ENCODE measurements at regions not wholly inside any gene's neighbourhood (a gene's known extent, or its start where the extent isn't known, plus 50 kb on each side); places are given as distances from the start of the nearest gene placed in this dataset.

- no peak overlapping the region for H3K9ac ChIP-seq (ENCODE audit: low read depth in 1 of 3, low read length in 3 of 3)
- no peak overlapping the region for H3K4me3 ChIP-seq (ENCODE audit: low read length in 3 of 3)
- H3K27ac ChIP-seq (ENCODE audit: low read depth, low read length): no peak overlapping the region
- no peaks in the 10 kb centered on the region for H3K4me1 ChIP-seq (ENCODE audit: control insufficient read depth in 3 of 3, insufficient read depth in 3 of 3, low read length in 3 of 3)
- H3K9me3 ChIP-seq (ENCODE audit: control insufficient read depth in 3 of 3, low read length in 3 of 3): no peaks in the 10 kb centered on the region
- H3K36me3 ChIP-seq (ENCODE audit: control insufficient read depth in 3 of 3, insufficient read depth in 3 of 3, low read length in 3 of 3): no peaks in the 10 kb centered on the region
- H3K27me3 ChIP-seq (ENCODE audit: control insufficient read depth in 3 of 3, insufficient read depth in 3 of 3, low read length in 3 of 3): peaks cover 0 to 2% (median 0%) of the 10 kb centered on the region in 3 donors
Observed at GRCh38 chr9:108704156-108704852, 151.5 kb downstream of the ACTL7B start.

GRCh38 chr9:108703429-108703828 lies 152.4 kb downstream of the ACTL7B start:
- Histone ChIP-seq H3K4me3 (ENCODE audit: low read length in 3 of 3) (no peak overlapping the region), H3K4me1 (ENCODE audit: control insufficient read depth in 3 of 3, insufficient read depth in 3 of 3, low read length in 3 of 3) (no peaks in the 10 kb centered on the region), H3K36me3 (ENCODE audit: control insufficient read depth in 3 of 3, insufficient read depth in 3 of 3, low read length in 3 of 3) (no peaks in the 10 kb centered on the region), H3K27me3 (ENCODE audit: control insufficient read depth in 3 of 3, insufficient read depth in 3 of 3, low read length in 3 of 3) (peaks cover 0 to 2% (median 0%) of the 10 kb centered on the region in 3 donors), H3K9me3 (ENCODE audit: control insufficient read depth in 3 of 3, low read length in 3 of 3) (no peaks in the 10 kb centered on the region), H3K27ac (ENCODE audit: low read depth, low read length) (no peak overlapping the region), H3K9ac (ENCODE audit: low read depth in 1 of 3, low read length in 3 of 3) (no peak overlapping the region)

- Histone ChIP-seq H3K4me3 (ENCODE audit: low read length in 3 of 3) (no peak overlapping the region), H3K27ac (ENCODE audit: low read depth, low read length) (no peak overlapping the region), H3K9ac (ENCODE audit: low read depth in 1 of 3, low read length in 3 of 3) (no peak overlapping the region), H3K4me1 (ENCODE audit: control insufficient read depth in 3 of 3, insufficient read depth in 3 of 3, low read length in 3 of 3) (no peaks in the 10 kb centered on the region), H3K9me3 (ENCODE audit: control insufficient read depth in 3 of 3, low read length in 3 of 3) (no peaks in the 10 kb centered on the region), H3K27me3 (ENCODE audit: control insufficient read depth in 3 of 3, insufficient read depth in 3 of 3, low read length in 3 of 3) (peaks cover 0 to 2% (median 0%) of the 10 kb centered on the region in 3 donors), H3K36me3 (ENCODE audit: control insufficient read depth in 3 of 3, insufficient read depth in 3 of 3, low read length in 3 of 3) (no peaks in the 10 kb centered on the region)
Observed at GRCh38 chr9:108702681-108703080, 153.1 kb downstream of the ACTL7B start.

GRCh38 chr9:108698801-108699200 lies 157.0 kb downstream of the ACTL7B start:
- Histone ChIP-seq H3K9ac (ENCODE audit: low read depth in 1 of 3, low read length in 3 of 3) (no peak overlapping the region), H3K27me3 (ENCODE audit: control insufficient read depth in 3 of 3, insufficient read depth in 3 of 3, low read length in 3 of 3) (no peaks in the 10 kb centered on the region), H3K27ac (ENCODE audit: low read depth, low read length) (no peak overlapping the region), H3K9me3 (ENCODE audit: control insufficient read depth in 3 of 3, low read length in 3 of 3) (peaks cover 0 to 4% (median 0%) of the 10 kb centered on the region in 3 donors), H3K36me3 (ENCODE audit: control insufficient read depth in 3 of 3, insufficient read depth in 3 of 3, low read length in 3 of 3) (no peaks in the 10 kb centered on the region), H3K4me3 (ENCODE audit: low read length in 3 of 3) (no peak overlapping the region), H3K4me1 (ENCODE audit: control insufficient read depth in 3 of 3, insufficient read depth in 3 of 3, low read length in 3 of 3) (no peaks in the 10 kb centered on the region)

GRCh38 chr9:108698231-108698630 lies 157.6 kb downstream of the ACTL7B start:
- Histone ChIP-seq H3K4me3 (ENCODE audit: low read length in 3 of 3) (no peak overlapping the region), H3K9ac (ENCODE audit: low read depth in 1 of 3, low read length in 3 of 3) (no peak overlapping the region), H3K27me3 (ENCODE audit: control insufficient read depth in 3 of 3, insufficient read depth in 3 of 3, low read length in 3 of 3) (no peaks in the 10 kb centered on the region), H3K36me3 (ENCODE audit: control insufficient read depth in 3 of 3, insufficient read depth in 3 of 3, low read length in 3 of 3) (no peaks in the 10 kb centered on the region), H3K4me1 (ENCODE audit: control insufficient read depth in 3 of 3, insufficient read depth in 3 of 3, low read length in 3 of 3) (no peaks in the 10 kb centered on the region), H3K27ac (ENCODE audit: low read depth, low read length) (no peak overlapping the region), H3K9me3 (ENCODE audit: control insufficient read depth in 3 of 3, low read length in 3 of 3) (peaks cover 0 to 4% (median 0%) of the 10 kb centered on the region in 3 donors)

- H3K9me3 ChIP-seq (ENCODE audit: control insufficient read depth in 3 of 3, low read length in 3 of 3): peaks cover 0 to 4% (median 0%) of the 10 kb centered on the region in 3 donors
- no peak overlapping the region for H3K9ac ChIP-seq (ENCODE audit: low read depth in 1 of 3, low read length in 3 of 3)
- no peaks in the 10 kb centered on the region for H3K27me3 ChIP-seq (ENCODE audit: control insufficient read depth in 3 of 3, insufficient read depth in 3 of 3, low read length in 3 of 3)
- H3K4me3 ChIP-seq (ENCODE audit: low read length in 3 of 3): no peak overlapping the region
- H3K36me3 ChIP-seq (ENCODE audit: control insufficient read depth in 3 of 3, insufficient read depth in 3 of 3, low read length in 3 of 3): no peaks in the 10 kb centered on the region
- no peaks in the 10 kb centered on the region for H3K4me1 ChIP-seq (ENCODE audit: control insufficient read depth in 3 of 3, insufficient read depth in 3 of 3, low read length in 3 of 3)
- no peak overlapping the region for H3K27ac ChIP-seq (ENCODE audit: low read depth, low read length)
Observed at GRCh38 chr9:108696156-108696555, 159.6 kb downstream of the ACTL7B start.

GRCh38 chr9:108694170-108694569 lies 161.6 kb downstream of the ACTL7B start:
- H3K27me3 ChIP-seq (ENCODE audit: control insufficient read depth in 3 of 3, insufficient read depth in 3 of 3, low read length in 3 of 3): no peaks in the 10 kb centered on the region
- no peak overlapping the region for H3K27ac ChIP-seq (ENCODE audit: low read depth, low read length)
- H3K9ac ChIP-seq (ENCODE audit: low read depth in 1 of 3, low read length in 3 of 3): no peak overlapping the region
- no peak overlapping the region for H3K4me3 ChIP-seq (ENCODE audit: low read length in 3 of 3)
- no peaks in the 10 kb centered on the region for H3K36me3 ChIP-seq (ENCODE audit: control insufficient read depth in 3 of 3, insufficient read depth in 3 of 3, low read length in 3 of 3)
- no peaks in the 10 kb centered on the region for H3K4me1 ChIP-seq (ENCODE audit: control insufficient read depth in 3 of 3, insufficient read depth in 3 of 3, low read length in 3 of 3)
- H3K9me3 ChIP-seq (ENCODE audit: control insufficient read depth in 3 of 3, low read length in 3 of 3): peaks cover 0 to 4% (median 0%) of the 10 kb centered on the region in 3 donors

GRCh38 chr9:108691614-108692013 lies 164.2 kb downstream of the ACTL7B start:
- H3K9ac ChIP-seq (ENCODE audit: low read depth in 1 of 3, low read length in 3 of 3): no peak overlapping the region
- peaks cover 1 to 5% (median 4%) of the 10 kb centered on the region in 3 donors for H3K9me3 ChIP-seq (ENCODE audit: control insufficient read depth in 3 of 3, low read length in 3 of 3)
- no peak overlapping the region for H3K27ac ChIP-seq (ENCODE audit: low read depth, low read length)
- H3K36me3 ChIP-seq (ENCODE audit: control insufficient read depth in 3 of 3, insufficient read depth in 3 of 3, low read length in 3 of 3): no peaks in the 10 kb centered on the region
- H3K4me3 ChIP-seq (ENCODE audit: low read length in 3 of 3): no peak overlapping the region
- H3K4me1 ChIP-seq (ENCODE audit: control insufficient read depth in 3 of 3, insufficient read depth in 3 of 3, low read length in 3 of 3): no peaks in the 10 kb centered on the region
- H3K27me3 ChIP-seq (ENCODE audit: control insufficient read depth in 3 of 3, insufficient read depth in 3 of 3, low read length in 3 of 3): no peaks in the 10 kb centered on the region

- no peaks in the 10 kb centered on the region for H3K36me3 ChIP-seq (ENCODE audit: control insufficient read depth in 3 of 3, insufficient read depth in 3 of 3, low read length in 3 of 3)
- no peak overlapping the region for H3K27ac ChIP-seq (ENCODE audit: low read depth, low read length)
- H3K4me3 ChIP-seq (ENCODE audit: low read length in 3 of 3): no peak overlapping the region
- no peaks in the 10 kb centered on the region for H3K27me3 ChIP-seq (ENCODE audit: control insufficient read depth in 3 of 3, insufficient read depth in 3 of 3, low read length in 3 of 3)
- no peaks in the 10 kb centered on the region for H3K4me1 ChIP-seq (ENCODE audit: control insufficient read depth in 3 of 3, insufficient read depth in 3 of 3, low read length in 3 of 3)
- no peak overlapping the region for H3K9ac ChIP-seq (ENCODE audit: low read depth in 1 of 3, low read length in 3 of 3)
- H3K9me3 ChIP-seq (ENCODE audit: control insufficient read depth in 3 of 3, low read length in 3 of 3): peaks cover 0 to 12% (median 4%) of the 10 kb centered on the region in 3 donors
Observed at GRCh38 chr9:108688676-108689075, 167.1 kb downstream of the ACTL7B start.

GRCh38 chr9:108688051-108688450 lies 167.7 kb downstream of the ACTL7B start:
- no peak overlapping the region for H3K4me3 ChIP-seq (ENCODE audit: low read length in 3 of 3)
- peaks cover 0 to 12% (median 4%) of the 10 kb centered on the region in 3 donors for H3K9me3 ChIP-seq (ENCODE audit: control insufficient read depth in 3 of 3, low read length in 3 of 3)
- no peak overlapping the region for H3K27ac ChIP-seq (ENCODE audit: low read depth, low read length)
- H3K27me3 ChIP-seq (ENCODE audit: control insufficient read depth in 3 of 3, insufficient read depth in 3 of 3, low read length in 3 of 3): no peaks in the 10 kb centered on the region
- no peaks in the 10 kb centered on the region for H3K36me3 ChIP-seq (ENCODE audit: control insufficient read depth in 3 of 3, insufficient read depth in 3 of 3, low read length in 3 of 3)
- H3K4me1 ChIP-seq (ENCODE audit: control insufficient read depth in 3 of 3, insufficient read depth in 3 of 3, low read length in 3 of 3): no peaks in the 10 kb centered on the region
- no peak overlapping the region for H3K9ac ChIP-seq (ENCODE audit: low read depth in 1 of 3, low read length in 3 of 3)
